ENCODE measurements at regions not wholly inside any gene's neighbourhood (a gene's known extent, or its start where the extent isn't known, plus 50 kb on each side); places are given as distances from the start of the nearest gene placed in this dataset.
"Not testable (repeated sequence)": the region's sequence is repeated elsewhere in the genome, so short reads cannot be mapped to it uniquely, and the experiment has no call there.

DNA sequence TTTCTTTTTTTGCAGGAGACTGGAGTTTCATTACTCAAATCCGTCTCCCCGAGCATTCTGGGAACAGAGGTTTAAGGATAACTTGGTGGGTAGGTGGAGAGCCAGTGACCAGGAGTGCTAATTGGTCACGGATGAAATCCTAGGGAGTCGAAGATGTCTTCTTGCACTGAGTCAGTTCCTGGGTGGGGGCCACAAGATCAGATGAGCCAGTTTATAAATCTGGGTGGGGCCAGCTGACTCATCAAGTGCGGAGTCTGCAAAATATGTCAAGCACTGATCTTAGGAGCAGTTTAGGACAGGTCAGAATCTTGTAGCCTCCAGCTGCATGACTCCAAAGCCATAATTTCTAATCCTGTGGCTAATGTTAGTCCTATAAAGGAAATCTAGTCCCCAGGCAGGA is 741.3 kb downstream of the PCDH7 start:
- no peak overlapping the region for H3K4me3 ChIP-seq
- no peak for DNase-seq (ENCODE audit: low spot score)
- TF ChIP-seq, protein P1, sequence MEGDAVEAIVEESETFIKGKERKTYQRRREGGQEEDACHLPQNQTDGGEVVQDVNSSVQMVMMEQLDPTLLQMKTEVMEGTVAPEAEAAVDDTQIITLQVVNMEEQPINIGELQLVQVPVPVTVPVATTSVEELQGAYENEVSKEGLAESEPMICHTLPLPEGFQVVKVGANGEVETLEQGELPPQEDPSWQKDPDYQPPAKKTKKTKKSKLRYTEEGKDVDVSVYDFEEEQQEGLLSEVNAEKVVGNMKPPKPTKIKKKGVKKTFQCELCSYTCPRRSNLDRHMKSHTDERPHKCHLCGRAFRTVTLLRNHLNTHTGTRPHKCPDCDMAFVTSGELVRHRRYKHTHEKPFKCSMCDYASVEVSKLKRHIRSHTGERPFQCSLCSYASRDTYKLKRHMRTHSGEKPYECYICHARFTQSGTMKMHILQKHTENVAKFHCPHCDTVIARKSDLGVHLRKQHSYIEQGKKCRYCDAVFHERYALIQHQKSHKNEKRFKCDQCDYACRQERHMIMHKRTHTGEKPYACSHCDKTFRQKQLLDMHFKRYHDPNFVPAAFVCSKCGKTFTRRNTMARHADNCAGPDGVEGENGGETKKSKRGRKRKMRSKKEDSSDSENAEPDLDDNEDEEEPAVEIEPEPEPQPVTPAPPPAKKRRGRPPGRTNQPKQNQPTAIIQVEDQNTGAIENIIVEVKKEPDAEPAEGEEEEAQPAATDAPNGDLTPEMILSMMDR (IDR thresholded peaks at IDR 0.05): no peak
- H3K27ac ChIP-seq: no peak overlapping the region

DNA sequence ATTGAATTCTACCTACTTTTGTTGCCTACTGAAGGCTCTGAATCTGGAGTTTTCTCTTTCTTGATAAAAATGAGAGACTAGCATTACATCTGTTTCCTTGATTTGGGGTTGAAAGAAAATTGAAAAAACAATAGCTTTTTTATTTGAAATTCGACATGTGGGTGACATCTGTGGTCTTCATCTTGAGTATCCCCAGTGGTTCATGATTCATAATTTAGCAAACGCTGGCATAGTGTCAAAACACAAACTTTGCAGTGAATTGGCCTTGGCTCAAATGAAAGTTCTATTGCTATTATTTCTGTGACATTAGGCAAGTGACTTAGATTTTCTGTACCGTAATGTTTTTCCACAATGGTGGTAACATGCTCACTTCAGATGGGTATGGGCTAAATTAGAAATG is 747.6 kb downstream of the PCDH7 start:
- no peak overlapping the region for H3K4me3 ChIP-seq
- no peak overlapping the region for H3K27ac ChIP-seq
- no peak for DNase-seq (ENCODE audit: low spot score)
- TF ChIP-seq, protein P1 (IDR thresholded peaks at IDR 0.05): no peak

DNA sequence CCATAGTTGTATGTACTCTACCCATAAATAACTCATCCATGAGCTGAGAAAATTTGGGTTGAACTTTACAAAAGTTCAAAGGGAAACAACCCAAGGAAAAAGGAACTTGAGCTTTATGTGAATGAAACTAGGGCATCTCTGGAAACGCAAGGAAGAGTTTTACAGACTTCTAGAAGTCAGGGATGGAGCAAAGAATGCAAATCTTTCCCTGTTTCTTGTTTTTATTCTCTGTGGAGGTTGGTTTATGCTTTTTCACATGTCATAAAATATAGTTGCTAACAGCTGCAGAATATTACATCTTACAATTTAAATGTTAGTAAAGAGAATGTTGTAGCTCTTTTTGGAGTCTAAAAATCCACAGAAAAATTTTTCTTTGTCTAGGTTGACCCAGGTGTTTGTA is 754.1 kb downstream of the PCDH7 start:
- Histone ChIP-seq H3K4me3 (no peak overlapping the region), H3K27ac (no peak overlapping the region)
- TF ChIP-seq, protein P1 (IDR thresholded peaks at IDR 0.05): no peak
- DNase-seq (ENCODE audit: low spot score): no peak

DNA sequence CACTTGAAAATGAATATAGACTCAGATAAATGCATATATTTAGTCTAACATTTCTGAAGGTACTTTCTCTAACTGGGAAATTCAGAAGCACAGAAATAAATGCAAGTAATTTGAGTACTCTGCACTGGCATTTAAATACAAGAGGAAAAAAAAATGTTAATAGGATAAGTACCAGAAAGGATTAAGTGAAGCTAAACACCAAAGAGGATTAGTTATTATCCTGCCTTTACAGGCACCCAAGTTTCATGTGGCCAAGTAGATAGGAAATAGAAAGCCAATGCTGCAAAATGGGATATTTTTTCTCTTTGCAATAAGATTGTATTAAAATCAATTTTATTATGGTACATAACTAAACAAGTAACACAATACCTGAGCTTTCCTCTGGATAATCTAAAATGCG is 762.5 kb downstream of the PCDH7 start:
- DNase-seq (ENCODE audit: low spot score): no peak
- TF ChIP-seq, protein P1 (IDR thresholded peaks at IDR 0.05): no peak
- no peak overlapping the region for H3K4me3 ChIP-seq
- H3K27ac ChIP-seq: no peak overlapping the region

DNA sequence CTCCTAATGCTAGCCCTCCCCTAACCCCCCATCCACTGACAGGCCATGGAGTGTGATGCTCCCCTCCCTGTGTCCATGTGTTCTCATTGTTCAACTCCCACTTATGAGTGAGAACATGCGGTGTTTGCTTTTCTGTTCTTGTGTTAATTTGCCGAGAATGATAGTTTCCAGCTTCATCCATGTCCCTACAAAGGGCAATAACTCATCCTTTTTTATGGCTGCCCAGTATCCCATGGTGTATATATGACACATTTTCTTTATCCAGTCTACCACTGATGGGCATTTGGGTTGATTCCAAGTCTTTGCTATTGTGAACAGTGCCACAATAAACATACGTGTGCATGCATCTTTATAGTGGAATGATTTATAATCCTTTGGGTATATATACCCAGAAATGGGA is 779.0 kb downstream of the PCDH7 start:
- DNase-seq (ENCODE audit: low spot score); H3K27ac ChIP-seq; H3K4me3 ChIP-seq: not testable (repeated sequence)

DNA sequence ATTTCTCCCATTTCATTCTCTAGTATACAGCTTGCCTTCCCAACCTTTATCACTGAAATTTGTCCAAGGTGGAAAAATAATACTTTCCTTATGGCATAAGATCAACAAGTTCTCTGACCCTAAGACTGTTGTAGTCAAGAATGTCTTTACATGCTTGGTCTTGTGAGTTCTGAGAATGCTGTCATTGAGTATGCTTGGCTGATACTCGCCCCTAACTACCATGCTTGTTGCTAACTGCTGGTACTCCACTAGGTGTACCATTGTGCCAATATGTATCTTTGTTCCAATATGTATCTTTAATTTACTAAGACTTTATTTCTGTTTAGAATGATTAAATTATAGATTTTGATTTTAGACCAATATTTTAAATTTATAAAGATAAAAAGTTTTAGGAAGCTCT is 796.4 kb downstream of the PCDH7 start:
- TF ChIP-seq, protein P1 (IDR thresholded peaks at IDR 0.05): no peak
- no peak for DNase-seq (ENCODE audit: low spot score)
- no peak overlapping the region for H3K4me3 ChIP-seq
- H3K27ac ChIP-seq: no peak overlapping the region

DNA sequence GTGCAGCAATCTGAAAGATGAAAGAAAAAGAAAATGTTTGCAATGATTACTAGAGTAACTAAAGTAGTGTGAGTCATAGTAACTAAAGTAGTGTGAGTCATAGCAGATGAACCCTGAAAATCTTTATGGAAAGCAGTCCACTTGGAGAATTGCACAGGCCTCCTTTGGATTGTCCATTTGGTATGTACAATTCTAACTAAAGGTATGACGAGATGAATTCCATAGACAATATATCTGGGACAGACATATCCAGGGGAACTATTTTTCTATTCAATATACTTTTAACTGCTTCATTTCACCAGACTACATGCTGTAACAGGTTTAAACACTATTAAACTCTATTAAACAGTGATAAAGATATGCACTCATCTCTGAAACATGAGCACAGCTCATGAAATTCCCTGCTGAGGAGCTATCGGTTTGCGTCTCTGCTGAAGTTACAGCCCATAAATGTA is 798.7 kb downstream of the PCDH7 start:
- no peak overlapping the region for H3K4me3 ChIP-seq
- TF ChIP-seq, protein P1 (IDR thresholded peaks at IDR 0.05): no peak
- no peak overlapping the region for H3K27ac ChIP-seq
- no peak for DNase-seq (ENCODE audit: low spot score)

DNA sequence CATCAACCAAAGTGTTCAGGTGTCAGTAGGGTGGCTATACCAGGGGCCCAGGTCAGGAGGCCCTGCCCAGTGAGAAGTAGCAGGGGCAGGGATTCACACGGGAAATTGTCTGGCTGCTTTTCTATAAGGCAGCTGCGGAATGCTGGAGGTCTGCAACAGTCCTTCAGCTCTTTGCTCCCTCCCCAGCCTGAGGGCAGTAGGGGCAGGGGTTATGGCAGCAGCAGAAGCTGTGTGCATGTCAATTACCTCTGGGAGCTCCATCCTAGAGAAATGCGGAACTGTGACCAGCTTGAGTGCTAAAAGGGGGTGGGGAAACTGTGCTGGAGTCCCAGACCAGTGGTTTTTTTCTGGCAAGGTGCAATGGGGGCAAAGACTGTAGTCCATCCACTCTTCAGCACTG is 810.4 kb downstream of the PCDH7 start:
- no peak for DNase-seq (ENCODE audit: low spot score)
- TF ChIP-seq, protein P1 (IDR thresholded peaks at IDR 0.05): no peak
- H3K27ac ChIP-seq: no peak overlapping the region
- no peak overlapping the region for H3K4me3 ChIP-seq
